A549 (cell line): ENCODE measurements at regions not wholly inside any gene's neighbourhood (a gene's known extent, or its start where the extent isn't known, plus 50 kb on each side); places are given as distances from the start of the nearest gene placed in this dataset.

ENCODE experiments used
- EP300 ChIP-seq, 2 experiments: fragments of >200 bp; sonication (Bioruptor Twin); formaldehyde crosslinking; IDR thresholded peaks; 2 replicates in 1 of 2; 3 replicates in 1 of 2; pipeline ENCODE4 v1.6.1; 2016 to 2017
- JUN ChIP-seq, 2 experiments: fragments of >200 bp; sonication (Bioruptor Twin); formaldehyde crosslinking; IDR thresholded peaks; 2 replicates in 1 of 2; 3 replicates in 1 of 2; pipeline ENCODE4 v1.6.1; 2016 to 2017
- TP53 ChIP-seq: fragments of 250-450 bp; sonication (Bioruptor Pico); IDR thresholded peaks from 2 replicates; pipeline ENCODE4 v1.5.0; 2021; ENCODE audit warnings: mild to moderate bottlenecking, moderate library complexity
- TF ChIP-seq, protein P1 (sequence below): fragments of >200 bp; sonication (Bioruptor Twin); formaldehyde crosslinking; IDR thresholded peaks from 3 replicates; pipeline ENCODE4 v1.5.1; 2016

DNA sequence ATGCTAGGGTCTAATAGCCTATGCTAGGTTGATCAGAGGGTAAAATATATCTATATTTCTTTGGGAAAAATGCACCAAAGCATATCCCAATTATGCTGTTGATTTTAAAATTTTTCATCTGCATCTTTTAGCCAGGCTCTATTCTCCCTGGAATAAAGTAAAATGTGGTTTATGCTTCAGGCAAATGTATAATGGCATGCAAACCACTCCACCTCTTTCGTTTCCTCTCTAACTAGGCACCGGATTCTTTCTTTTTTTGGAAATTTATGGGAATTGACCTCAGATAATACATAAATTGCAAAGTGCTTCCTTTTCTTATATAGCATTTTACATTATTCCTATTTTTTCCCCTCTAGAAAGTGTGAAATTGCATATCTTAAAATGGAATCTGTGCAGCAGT is 386.5 kb downstream of the OLFM4 start:
- TF ChIP-seq JUN (IDR thresholded peaks at IDR 0.05) (no peak), EP300 (IDR thresholded peaks at IDR 0.05) (no peak), TP53 (no peak)
- TF ChIP-seq, protein P1, sequence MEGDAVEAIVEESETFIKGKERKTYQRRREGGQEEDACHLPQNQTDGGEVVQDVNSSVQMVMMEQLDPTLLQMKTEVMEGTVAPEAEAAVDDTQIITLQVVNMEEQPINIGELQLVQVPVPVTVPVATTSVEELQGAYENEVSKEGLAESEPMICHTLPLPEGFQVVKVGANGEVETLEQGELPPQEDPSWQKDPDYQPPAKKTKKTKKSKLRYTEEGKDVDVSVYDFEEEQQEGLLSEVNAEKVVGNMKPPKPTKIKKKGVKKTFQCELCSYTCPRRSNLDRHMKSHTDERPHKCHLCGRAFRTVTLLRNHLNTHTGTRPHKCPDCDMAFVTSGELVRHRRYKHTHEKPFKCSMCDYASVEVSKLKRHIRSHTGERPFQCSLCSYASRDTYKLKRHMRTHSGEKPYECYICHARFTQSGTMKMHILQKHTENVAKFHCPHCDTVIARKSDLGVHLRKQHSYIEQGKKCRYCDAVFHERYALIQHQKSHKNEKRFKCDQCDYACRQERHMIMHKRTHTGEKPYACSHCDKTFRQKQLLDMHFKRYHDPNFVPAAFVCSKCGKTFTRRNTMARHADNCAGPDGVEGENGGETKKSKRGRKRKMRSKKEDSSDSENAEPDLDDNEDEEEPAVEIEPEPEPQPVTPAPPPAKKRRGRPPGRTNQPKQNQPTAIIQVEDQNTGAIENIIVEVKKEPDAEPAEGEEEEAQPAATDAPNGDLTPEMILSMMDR: no peak
